T-helper 22 cell (primary cell): ENCODE measurements at regions not wholly inside any gene's neighbourhood (a gene's known extent, or its start where the extent isn't known, plus 50 kb on each side); places are given as distances from the start of the nearest gene placed in this dataset.
"Not testable (repeated sequence)": the region's sequence is repeated elsewhere in the genome, so short reads cannot be mapped to it uniquely, and the experiment has no call there.

Source experiments
- DNase-seq: peaks from one replicate; pipeline ENCODE4 v3.0.0-alpha.2; 2020; ENCODE audit warnings: low read depth

- no peak for DNase-seq
Measured at GRCh38 chr2:446963-447530, 159.2 kb upstream of the ALKAL2 start.

GRCh38 chr2:446303-446874 is 158.5 kb upstream of the ALKAL2 start:
- DNase-seq: no peak

- DNase-seq: no peak
Measured at GRCh38 chr2:445896-446295, 158.0 kb upstream of the ALKAL2 start.

GRCh38 chr2:444937-445884 is 157.3 kb upstream of the ALKAL2 start:
- DNase-seq: no peak

- DNase-seq: no peak
Measured at GRCh38 chr2:443741-444140, 155.8 kb upstream of the ALKAL2 start.

GRCh38 chr2:443216-443615 is 155.3 kb upstream of the ALKAL2 start:
- no peak for DNase-seq

- DNase-seq: no peak
Measured at GRCh38 chr2:441258-442022, 153.5 kb upstream of the ALKAL2 start.

GRCh38 chr2:440403-440740 is 152.5 kb upstream of the ALKAL2 start:
- DNase-seq: no peak

- DNase-seq: no peak
Measured at GRCh38 chr2:439556-440402, 151.9 kb upstream of the ALKAL2 start.

- no peak for DNase-seq
Measured at GRCh38 chr2:439077-439476, 151.2 kb upstream of the ALKAL2 start.

- peak; percentile 52 for DNase-seq
Measured at GRCh38 chr2:437756-438393, 150.0 kb upstream of the ALKAL2 start.

- DNase-seq: no peak
Measured at GRCh38 chr2:437180-437579, 149.3 kb upstream of the ALKAL2 start.

GRCh38 chr2:436205-436604 is 148.3 kb upstream of the ALKAL2 start:
- no peak for DNase-seq

- no peak for DNase-seq
Measured at GRCh38 chr2:434625-435024, 146.7 kb upstream of the ALKAL2 start.

- no peak for DNase-seq
Measured at GRCh38 chr2:433216-433615, 145.3 kb upstream of the ALKAL2 start.

GRCh38 chr2:430291-431040 is 142.6 kb upstream of the ALKAL2 start:
- DNase-seq: no peak

- no peak for DNase-seq
Measured at GRCh38 chr2:429575-430254, 141.8 kb upstream of the ALKAL2 start.

GRCh38 chr2:429142-429541 is 141.3 kb upstream of the ALKAL2 start:
- DNase-seq: no peak

- no peak for DNase-seq
Measured at GRCh38 chr2:428591-428990, 140.7 kb upstream of the ALKAL2 start.

- DNase-seq: not testable (repeated sequence)
Measured at GRCh38 chr2:426696-427095, 138.8 kb upstream of the ALKAL2 start.
